PFSK-1 (cell line): ENCODE measurements at regions not wholly inside any gene's neighbourhood (a gene's known extent, or its start where the extent isn't known, plus 50 kb on each side); places are given as distances from the start of the nearest gene placed in this dataset.

ENCODE experiments used
- POLR2AphosphoS5 ChIP-seq: IDR thresholded peaks from 2 replicates; pipeline ENCODE4 v1.6.1; 2012; ENCODE audit warnings: low read depth, mild to moderate bottlenecking, control low read depth, low read length, moderate library complexity
- TAF1 ChIP-seq: IDR thresholded peaks from 2 replicates; pipeline ENCODE4 v1.6.1; 2012; ENCODE audit warnings: low read length, control low read depth, borderline replicate concordance; ENCODE audit not compliant: insufficient read depth

DNA sequence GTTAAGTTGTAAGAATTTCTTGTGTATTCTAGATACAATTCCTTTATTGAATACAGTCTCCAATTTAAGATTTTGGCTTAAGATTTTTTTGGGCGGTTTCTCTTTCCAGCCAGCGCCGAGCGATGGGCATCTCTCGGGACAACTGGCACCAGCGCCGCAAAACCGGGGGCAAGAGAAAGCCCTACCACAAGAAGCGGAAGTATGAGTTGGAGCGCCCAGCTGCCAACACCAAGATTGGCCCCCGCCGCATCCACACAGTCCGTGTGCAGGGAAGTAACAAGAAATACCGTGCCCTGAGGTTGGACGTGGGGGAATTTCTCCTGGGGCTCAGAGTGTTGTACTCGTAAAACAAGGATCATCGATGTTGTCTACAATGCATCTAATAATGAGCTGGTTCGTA lies 278.7 kb upstream of the TARS1 start:
- TF ChIP-seq POLR2AphosphoS5 (no peak), TAF1 (no peak)
